Uterus (tissue), 2 donors: ENCODE measurements at regions not wholly inside any gene's neighbourhood (a gene's known extent, or its start where the extent isn't known, plus 50 kb on each side); places are given as distances from the start of the nearest gene placed in this dataset.

Experiments used
- CTCF ChIP-seq, 4 experiments: fragments of 200-600 bp in 2 of 4; fragments of 450-650 bp in 2 of 4; sonication (generic) in 2 of 4; IDR thresholded peaks; one replicate each; pipeline ENCODE4 v1.5.1; 2016 to 2019; ENCODE audit warnings: antibody characterized with exemption in 4 of 4, mild to moderate bottlenecking in 2 of 4, moderate library complexity in 1 of 4
- POLR2A ChIP-seq, 2 donors: fragments of 450-650 bp; IDR thresholded peaks; one replicate each; pipeline ENCODE4 v1.6.1; 2016; ENCODE audit warnings: antibody characterized with exemption in 2 of 2, mild to moderate bottlenecking in 1 of 2, moderate library complexity in 1 of 2

- TF ChIP-seq CTCF (IDR thresholded peaks at IDR 0.05) (no peak), POLR2A (IDR thresholded peaks at IDR 0.05) (no peak)
Observed at GRCh38 chr4:3684546-3684945, 81.6 kb upstream of the ADRA2C start.
